ENCODE measurements at regions not wholly inside any gene's neighbourhood (a gene's known extent, or its start where the extent isn't known, plus 50 kb on each side); places are given as distances from the start of the nearest gene placed in this dataset.

DNA sequence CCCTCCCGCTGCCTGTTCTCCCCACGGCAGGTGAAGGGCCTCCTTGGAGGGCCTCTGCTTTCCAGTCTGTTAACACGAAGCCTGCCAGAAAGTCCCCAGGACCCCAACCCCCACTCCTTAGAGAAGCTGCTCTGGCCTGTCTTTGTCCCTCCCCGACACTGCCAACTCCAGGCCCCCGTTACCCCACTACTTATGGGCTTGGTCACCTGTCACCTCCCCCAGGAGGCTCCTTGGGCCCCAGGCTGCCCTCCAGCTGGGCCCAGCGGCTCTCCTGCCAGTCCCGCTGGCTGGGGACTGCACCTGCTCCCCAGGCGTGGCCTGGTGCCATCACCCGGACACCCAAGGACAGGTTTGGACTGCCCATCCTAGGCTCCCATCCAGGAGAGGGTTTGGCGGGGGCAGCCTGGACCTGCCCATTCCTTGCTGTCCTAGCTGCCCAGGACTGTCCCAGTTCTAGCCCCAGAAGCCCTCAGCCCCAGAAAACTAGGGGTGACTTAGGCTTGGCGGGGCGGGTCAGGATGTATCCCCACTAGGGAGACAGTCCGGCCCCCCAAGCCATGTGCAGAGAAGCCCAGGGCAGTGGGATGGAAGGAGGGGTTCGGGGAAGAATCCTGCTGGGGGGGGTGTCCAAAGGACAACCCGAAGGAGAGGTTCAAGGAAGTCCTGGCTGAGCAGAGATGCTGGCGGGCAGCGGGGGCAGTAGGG, 155.7 kb upstream of the C14orf180 start (continued):
- TF ChIP-seq, protein P1, sequence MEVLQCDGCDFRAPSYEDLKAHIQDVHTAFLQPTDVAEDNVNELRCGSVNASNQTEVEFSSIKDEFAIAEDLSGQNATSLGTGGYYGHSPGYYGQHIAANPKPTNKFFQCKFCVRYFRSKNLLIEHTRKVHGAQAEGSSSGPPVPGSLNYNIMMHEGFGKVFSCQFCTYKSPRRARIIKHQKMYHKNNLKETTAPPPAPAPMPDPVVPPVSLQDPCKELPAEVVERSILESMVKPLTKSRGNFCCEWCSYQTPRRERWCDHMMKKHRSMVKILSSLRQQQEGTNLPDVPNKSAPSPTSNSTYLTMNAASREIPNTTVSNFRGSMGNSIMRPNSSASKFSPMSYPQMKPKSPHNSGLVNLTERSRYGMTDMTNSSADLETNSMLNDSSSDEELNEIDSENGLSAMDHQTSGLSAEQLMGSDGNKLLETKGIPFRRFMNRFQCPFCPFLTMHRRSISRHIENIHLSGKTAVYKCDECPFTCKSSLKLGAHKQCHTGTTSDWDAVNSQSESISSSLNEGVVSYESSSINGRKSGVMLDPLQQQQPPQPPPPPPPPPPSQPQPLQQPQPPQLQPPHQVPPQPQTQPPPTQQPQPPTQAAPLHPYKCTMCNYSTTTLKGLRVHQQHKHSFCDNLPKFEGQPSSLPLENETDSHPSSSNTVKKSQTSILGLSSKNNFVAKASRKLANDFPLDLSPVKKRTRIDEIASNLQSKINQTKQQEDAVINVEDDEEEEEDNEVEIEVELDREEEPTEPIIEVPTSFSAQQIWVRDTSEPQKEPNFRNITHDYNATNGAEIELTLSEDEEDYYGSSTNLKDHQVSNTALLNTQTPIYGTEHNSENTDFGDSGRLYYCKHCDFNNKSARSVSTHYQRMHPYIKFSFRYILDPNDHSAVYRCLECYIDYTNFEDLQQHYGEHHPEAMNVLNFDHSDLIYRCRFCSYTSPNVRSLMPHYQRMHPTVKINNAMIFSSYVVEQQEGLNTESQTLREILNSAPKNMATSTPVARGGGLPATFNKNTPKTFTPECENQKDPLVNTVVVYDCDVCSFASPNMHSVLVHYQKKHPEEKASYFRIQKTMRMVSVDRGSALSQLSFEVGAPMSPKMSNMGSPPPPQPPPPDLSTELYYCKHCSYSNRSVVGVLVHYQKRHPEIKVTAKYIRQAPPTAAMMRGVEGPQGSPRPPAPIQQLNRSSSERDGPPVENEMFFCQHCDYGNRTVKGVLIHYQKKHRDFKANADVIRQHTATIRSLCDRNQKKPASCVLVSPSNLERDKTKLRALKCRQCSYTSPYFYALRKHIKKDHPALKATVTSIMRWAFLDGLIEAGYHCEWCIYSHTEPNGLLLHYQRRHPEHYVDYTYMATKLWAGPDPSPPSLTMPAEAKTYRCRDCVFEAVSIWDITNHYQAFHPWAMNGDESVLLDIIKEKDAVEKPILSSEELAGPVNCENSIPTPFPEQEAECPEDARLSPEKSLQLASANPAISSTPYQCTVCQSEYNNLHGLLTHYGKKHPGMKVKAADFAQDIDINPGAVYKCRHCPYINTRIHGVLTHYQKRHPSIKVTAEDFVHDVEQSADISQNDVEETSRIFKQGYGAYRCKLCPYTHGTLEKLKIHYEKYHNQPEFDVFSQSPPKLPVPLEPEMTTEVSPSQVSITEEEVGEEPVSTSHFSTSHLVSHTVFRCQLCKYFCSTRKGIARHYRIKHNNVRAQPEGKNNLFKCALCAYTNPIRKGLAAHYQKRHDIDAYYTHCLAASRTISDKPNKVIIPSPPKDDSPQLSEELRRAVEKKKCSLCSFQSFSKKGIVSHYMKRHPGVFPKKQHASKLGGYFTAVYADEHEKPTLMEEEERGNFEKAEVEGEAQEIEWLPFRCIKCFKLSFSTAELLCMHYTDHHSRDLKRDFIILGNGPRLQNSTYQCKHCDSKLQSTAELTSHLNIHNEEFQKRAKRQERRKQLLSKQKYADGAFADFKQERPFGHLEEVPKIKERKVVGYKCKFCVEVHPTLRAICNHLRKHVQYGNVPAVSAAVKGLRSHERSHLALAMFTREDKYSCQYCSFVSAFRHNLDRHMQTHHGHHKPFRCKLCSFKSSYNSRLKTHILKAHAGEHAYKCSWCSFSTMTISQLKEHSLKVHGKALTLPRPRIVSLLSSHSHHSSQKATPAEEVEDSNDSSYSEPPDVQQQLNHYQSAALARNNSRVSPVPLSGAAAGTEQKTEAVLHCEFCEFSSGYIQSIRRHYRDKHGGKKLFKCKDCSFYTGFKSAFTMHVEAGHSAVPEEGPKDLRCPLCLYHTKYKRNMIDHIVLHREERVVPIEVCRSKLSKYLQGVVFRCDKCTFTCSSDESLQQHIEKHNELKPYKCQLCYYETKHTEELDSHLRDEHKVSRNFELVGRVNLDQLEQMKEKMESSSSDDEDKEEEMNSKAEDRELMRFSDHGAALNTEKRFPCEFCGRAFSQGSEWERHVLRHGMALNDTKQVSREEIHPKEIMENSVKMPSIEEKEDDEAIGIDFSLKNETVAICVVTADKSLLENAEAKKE (CRISPR knock-in tag; IDR thresholded peaks at IDR 0.05): no peak
- TF ChIP-seq ETS1 (IDR thresholded peaks at IDR 0.05): no peak
- TF ChIP-seq, protein P2, sequence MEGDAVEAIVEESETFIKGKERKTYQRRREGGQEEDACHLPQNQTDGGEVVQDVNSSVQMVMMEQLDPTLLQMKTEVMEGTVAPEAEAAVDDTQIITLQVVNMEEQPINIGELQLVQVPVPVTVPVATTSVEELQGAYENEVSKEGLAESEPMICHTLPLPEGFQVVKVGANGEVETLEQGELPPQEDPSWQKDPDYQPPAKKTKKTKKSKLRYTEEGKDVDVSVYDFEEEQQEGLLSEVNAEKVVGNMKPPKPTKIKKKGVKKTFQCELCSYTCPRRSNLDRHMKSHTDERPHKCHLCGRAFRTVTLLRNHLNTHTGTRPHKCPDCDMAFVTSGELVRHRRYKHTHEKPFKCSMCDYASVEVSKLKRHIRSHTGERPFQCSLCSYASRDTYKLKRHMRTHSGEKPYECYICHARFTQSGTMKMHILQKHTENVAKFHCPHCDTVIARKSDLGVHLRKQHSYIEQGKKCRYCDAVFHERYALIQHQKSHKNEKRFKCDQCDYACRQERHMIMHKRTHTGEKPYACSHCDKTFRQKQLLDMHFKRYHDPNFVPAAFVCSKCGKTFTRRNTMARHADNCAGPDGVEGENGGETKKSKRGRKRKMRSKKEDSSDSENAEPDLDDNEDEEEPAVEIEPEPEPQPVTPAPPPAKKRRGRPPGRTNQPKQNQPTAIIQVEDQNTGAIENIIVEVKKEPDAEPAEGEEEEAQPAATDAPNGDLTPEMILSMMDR (conservative IDR thresholded peaks at IDR 0.05; ENCODE audit: low read depth in 2 of 2): no peak
- no peak for TF ChIP-seq STAT1 (IDR thresholded peaks at IDR 0.05; ENCODE audit: unreplicated experiment)
- no peak for TF ChIP-seq EZH2 (IDR thresholded peaks at IDR 0.05; ENCODE audit: low read depth, unreplicated experiment)
- no peak for TF ChIP-seq NANOG (IDR thresholded peaks at IDR 0.05; ENCODE audit: borderline replicate concordance)
- TF ChIP-seq EZH2phosphoT487 (IDR thresholded peaks at IDR 0.05; ENCODE audit: unreplicated experiment): no peak
- TF ChIP-seq CREB1 (CRISPR knock-in tag; IDR thresholded peaks at IDR 0.05; ENCODE audit: low read depth): no peak

Measured in GM23338 (cell line).